ENCODE measurements at regions not wholly inside any gene's neighbourhood (a gene's known extent, or its start where the extent isn't known, plus 50 kb on each side); places are given as distances from the start of the nearest gene placed in this dataset.

GRCh38 chr20:60354024-60354580 is 395.9 kb downstream of the CDH26 start:
- TF ChIP-seq, protein P1, sequence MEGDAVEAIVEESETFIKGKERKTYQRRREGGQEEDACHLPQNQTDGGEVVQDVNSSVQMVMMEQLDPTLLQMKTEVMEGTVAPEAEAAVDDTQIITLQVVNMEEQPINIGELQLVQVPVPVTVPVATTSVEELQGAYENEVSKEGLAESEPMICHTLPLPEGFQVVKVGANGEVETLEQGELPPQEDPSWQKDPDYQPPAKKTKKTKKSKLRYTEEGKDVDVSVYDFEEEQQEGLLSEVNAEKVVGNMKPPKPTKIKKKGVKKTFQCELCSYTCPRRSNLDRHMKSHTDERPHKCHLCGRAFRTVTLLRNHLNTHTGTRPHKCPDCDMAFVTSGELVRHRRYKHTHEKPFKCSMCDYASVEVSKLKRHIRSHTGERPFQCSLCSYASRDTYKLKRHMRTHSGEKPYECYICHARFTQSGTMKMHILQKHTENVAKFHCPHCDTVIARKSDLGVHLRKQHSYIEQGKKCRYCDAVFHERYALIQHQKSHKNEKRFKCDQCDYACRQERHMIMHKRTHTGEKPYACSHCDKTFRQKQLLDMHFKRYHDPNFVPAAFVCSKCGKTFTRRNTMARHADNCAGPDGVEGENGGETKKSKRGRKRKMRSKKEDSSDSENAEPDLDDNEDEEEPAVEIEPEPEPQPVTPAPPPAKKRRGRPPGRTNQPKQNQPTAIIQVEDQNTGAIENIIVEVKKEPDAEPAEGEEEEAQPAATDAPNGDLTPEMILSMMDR (IDR thresholded peaks at IDR 0.05) = no peak
- TF ChIP-seq EZH2 (IDR thresholded peaks at IDR 0.05) (no peak), EZH2phosphoT487 (IDR thresholded peaks at IDR 0.05) (no peak)
- Histone ChIP-seq H3K4me1 (no peaks in the 10 kb centered on the region), H3F3A (ENCODE audit: low read depth) (no peaks in the 10 kb centered on the region), H3K36me3 (no peaks in the 10 kb centered on the region), H4K20me1 (ENCODE audit: low read depth) (no peaks in the 10 kb centered on the region), H3K9me3 (ENCODE audit: low read depth) (no peaks in the 10 kb centered on the region), H3K27me3 (no peaks in the 10 kb centered on the region), H3K27ac (no peak overlapping the region), H2AFZ (replicated peaks) (no peak overlapping the region), H3K9ac (no peak overlapping the region), H3K79me2 (ENCODE audit: low read depth) (no peaks in the 10 kb centered on the region), H3K4me2 (no peak overlapping the region), H3K4me3 (no peak overlapping the region)
- H3K4me1 Mint-ChIP-seq = peaks cover 4% of the 10 kb centered on the region
- H3K36me3 Mint-ChIP-seq = no peaks in the 10 kb centered on the region
- H3K4me3 Mint-ChIP-seq = no peak overlapping the region
- H3K9me3 Mint-ChIP-seq = peaks cover 2% of the 10 kb centered on the region
- no peak for DNase-seq (ENCODE audit: low spot score)
- peaks cover 6% of the 10 kb centered on the region for H3K27me3 Mint-ChIP-seq (ENCODE audit: insufficient read depth, low read depth)
- no peak overlapping the region for H3K27ac Mint-ChIP-seq

DNA sequence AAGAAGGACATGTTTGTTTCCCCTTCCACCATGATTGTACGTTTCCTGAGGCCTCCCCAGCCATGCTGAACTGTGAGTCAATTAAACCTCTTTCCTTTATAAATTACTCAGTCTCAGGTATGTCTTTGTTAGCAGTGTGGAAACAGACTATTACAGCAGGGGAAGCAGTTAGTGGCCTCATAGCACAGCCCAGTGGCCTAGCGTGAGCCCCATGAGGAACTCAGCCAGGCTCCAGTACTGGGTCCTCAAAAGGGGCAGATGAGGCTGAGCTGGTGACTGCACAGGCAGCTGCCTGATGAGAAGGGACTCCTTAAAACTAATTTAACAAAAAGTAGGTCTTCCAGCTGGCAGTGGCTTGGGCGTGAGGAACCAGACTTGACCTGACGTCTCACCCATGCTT is 399.9 kb downstream of the CDH26 start:
- DNase-seq (ENCODE audit: low spot score) = no peak
- H3K4me1 ChIP-seq = no peaks in the 10 kb centered on the region

GRCh38 chr20:60359010-60359409 is 400.8 kb downstream of the CDH26 start:
- Histone ChIP-seq H3K4me2 (no peak overlapping the region), H3K4me3 (no peak overlapping the region), H4K20me1 (ENCODE audit: low read depth) (no peaks in the 10 kb centered on the region), H2AFZ (replicated peaks) (no peak overlapping the region), H3K27ac (no peak overlapping the region), H3K9ac (no peak overlapping the region), H3K79me2 (ENCODE audit: low read depth) (no peaks in the 10 kb centered on the region), H3K27me3 (no peaks in the 10 kb centered on the region), H3K9me3 (ENCODE audit: low read depth) (no peaks in the 10 kb centered on the region), H3K36me3 (no peaks in the 10 kb centered on the region), H3K4me1 (no peaks in the 10 kb centered on the region), H3F3A (ENCODE audit: low read depth) (no peaks in the 10 kb centered on the region)
- Mint-ChIP-seq H3K9me3 (peaks cover 2% of the 10 kb centered on the region), H3K36me3 (no peaks in the 10 kb centered on the region), H3K4me3 (no peak overlapping the region), H3K27ac (no peak overlapping the region), H3K4me1 (peaks cover 35% of the 10 kb centered on the region), H3K27me3 (ENCODE audit: insufficient read depth, low read depth) (peaks cover 5% of the 10 kb centered on the region)
- no peak for DNase-seq (ENCODE audit: low spot score)
- no peak for TF ChIP-seq EZH2phosphoT487 (IDR thresholded peaks at IDR 0.05)
- TF ChIP-seq, protein P1 (IDR thresholded peaks at IDR 0.05) = no peak
- no peak for TF ChIP-seq EZH2 (IDR thresholded peaks at IDR 0.05)

More for the DNA sequence above, 399.9 kb downstream of the CDH26 start:
- Histone ChIP-seq H4K20me1 (ENCODE audit: low read depth) (no peaks in the 10 kb centered on the region), H3K9ac (no peak overlapping the region), H3K4me3 (no peak overlapping the region), H3F3A (ENCODE audit: low read depth) (no peaks in the 10 kb centered on the region), H3K4me2 (no peak overlapping the region), H3K9me3 (ENCODE audit: low read depth) (no peaks in the 10 kb centered on the region), H3K79me2 (ENCODE audit: low read depth) (no peaks in the 10 kb centered on the region), H3K27me3 (no peaks in the 10 kb centered on the region), H3K36me3 (no peaks in the 10 kb centered on the region), H3K27ac (no peak overlapping the region), H2AFZ (replicated peaks) (no peak overlapping the region)
- H3K4me1 Mint-ChIP-seq = peaks cover 32% of the 10 kb centered on the region
- H3K27me3 Mint-ChIP-seq (ENCODE audit: insufficient read depth, low read depth) = peaks cover 5% of the 10 kb centered on the region
- no peak overlapping the region for H3K27ac Mint-ChIP-seq
- H3K4me3 Mint-ChIP-seq = no peak overlapping the region
- peaks cover 2% of the 10 kb centered on the region for H3K9me3 Mint-ChIP-seq
- no peaks in the 10 kb centered on the region for H3K36me3 Mint-ChIP-seq
- TF ChIP-seq EZH2phosphoT487 (IDR thresholded peaks at IDR 0.05) = no peak
- TF ChIP-seq EZH2 (IDR thresholded peaks at IDR 0.05) = no peak
- TF ChIP-seq, protein P1 (IDR thresholded peaks at IDR 0.05) = no peak
